GM23248 (cell line): ENCODE measurements at regions not wholly inside any gene's neighbourhood (a gene's known extent, or its start where the extent isn't known, plus 50 kb on each side); places are given as distances from the start of the nearest gene placed in this dataset.

Source experiments
- EZH2 ChIP-seq: fragments of 200-600 bp; sonication (generic); IDR thresholded peaks from 2 replicates; pipeline ENCODE4 v1.6.1; 2018; ENCODE audit warnings: antibody characterized with exemption, mild to moderate bottlenecking; ENCODE audit not compliant: insufficient read depth, poor library complexity, severe bottlenecking
- EZH2phosphoT487 ChIP-seq: fragments of 200-600 bp; sonication (generic); IDR thresholded peaks from 2 replicates; pipeline ENCODE4 v1.6.1; 2018; ENCODE audit warnings: antibody characterized with exemption, moderate library complexity, mild to moderate bottlenecking, low read depth; ENCODE audit not compliant: insufficient read depth

GRCh38 chr11:95554911-95555310 is 234.7 kb downstream of the FAM76B start:
- TF ChIP-seq EZH2 (no peak), EZH2phosphoT487 (no peak)
